ENCODE measurements at regions not wholly inside any gene's neighbourhood (a gene's known extent, or its start where the extent isn't known, plus 50 kb on each side); places are given as distances from the start of the nearest gene placed in this dataset.
A peak's percentile ranks its signal among the peaks of the same experiment; 100 is the strongest.

GRCh38 chr1:185645162-185645640 is 89.0 kb upstream of the HMCN1 start:
- no peak for DNase-seq

- DNase-seq, result peak in 1 of 2 donors; percentile 21
These were observed 89.7 kb upstream of the HMCN1 start for GRCh38 chr1:185644531-185644930.

- no peak for DNase-seq
These were observed 97.3 kb upstream of the HMCN1 start for GRCh38 chr1:185636848-185637247.

- no peak for DNase-seq
These were observed 99.5 kb upstream of the HMCN1 start for GRCh38 chr1:185634704-185635103.

DNA sequence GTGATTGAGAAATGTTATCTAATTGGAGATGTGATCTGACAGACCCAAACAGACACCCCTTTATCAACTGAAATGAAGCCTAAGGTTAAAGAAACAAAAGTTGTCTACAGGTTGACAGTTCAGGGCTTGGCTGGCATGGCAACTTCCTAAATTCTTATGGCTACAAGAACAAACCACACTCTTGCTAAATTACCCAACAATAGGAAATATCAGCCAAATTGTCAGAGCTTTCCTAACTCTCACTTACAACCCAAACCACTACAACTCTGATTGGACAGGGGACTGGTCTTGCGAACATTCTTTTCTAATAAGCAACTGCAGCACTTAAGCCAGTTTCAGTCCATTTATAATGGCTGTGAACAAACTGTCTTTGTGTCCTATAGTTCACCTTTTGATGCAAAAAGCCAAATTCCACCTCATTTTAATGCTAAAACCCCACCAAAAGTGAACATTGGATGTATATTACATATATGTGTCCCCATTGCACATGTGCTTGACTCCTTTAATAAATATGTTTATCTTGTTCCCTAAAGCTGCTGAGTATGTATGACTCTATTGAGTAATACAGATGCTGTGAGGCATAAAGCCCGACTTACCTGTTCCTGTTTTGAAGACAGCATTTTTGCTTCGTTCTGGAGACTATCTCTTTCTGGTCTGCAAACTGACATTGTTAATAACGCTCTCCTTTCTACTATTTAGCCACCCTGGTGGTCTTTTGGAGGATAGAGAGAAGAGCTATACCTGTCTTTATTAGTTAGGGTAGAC is 101.3 kb upstream of the HMCN1 start:
- peak; percentile 71 to 78 for DNase-seq

GRCh38 chr1:185631843-185632242 is 102.3 kb upstream of the HMCN1 start:
- DNase-seq, result no peak

GRCh38 chr1:185627761-185628501 is 106.3 kb upstream of the HMCN1 start:
- DNase-seq, result no peak

GRCh38 chr1:185627171-185627570 is 107.0 kb upstream of the HMCN1 start:
- no peak for DNase-seq

DNA sequence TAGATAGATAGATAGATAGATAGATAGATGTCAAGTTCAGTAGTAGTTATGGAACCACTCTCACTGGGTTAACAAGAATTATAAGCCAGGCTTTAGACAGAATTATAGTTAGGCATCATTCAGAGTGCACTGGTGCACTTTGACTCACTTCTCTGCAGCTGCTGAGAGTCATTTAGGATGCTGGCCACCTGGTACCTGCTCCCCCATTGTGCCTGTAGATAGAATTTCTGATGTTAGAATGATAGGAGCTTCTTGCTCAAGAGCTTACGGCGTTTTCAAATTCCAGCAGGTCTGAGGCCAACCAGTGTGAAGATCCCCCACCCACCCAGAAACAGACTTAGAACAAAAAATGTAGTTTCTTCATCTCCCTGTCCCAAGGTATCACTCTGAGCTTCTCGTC is 107.8 kb upstream of the HMCN1 start:
- DNase-seq, result no peak

DNA sequence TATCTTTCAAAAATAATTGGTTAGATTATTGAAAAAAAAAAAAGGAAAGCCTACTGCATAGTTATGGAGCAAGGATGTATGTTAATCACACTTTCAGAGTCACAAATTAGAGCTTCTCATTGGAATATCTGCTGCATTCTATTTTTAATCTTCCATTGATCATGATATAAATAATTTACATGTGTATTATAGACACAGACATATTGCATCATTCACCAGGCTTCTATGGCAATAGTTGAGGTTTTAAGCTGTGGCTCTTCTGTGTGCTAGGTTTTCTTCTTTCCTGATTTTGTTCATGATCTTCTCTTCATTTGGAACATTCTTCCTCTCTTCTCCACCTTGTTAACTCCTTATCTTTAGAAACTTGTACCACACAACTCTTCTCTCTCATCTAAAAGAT is 123.2 kb upstream of the HMCN1 start:
- peak in 1 of 2 donors; percentile 38 for DNase-seq

DNA sequence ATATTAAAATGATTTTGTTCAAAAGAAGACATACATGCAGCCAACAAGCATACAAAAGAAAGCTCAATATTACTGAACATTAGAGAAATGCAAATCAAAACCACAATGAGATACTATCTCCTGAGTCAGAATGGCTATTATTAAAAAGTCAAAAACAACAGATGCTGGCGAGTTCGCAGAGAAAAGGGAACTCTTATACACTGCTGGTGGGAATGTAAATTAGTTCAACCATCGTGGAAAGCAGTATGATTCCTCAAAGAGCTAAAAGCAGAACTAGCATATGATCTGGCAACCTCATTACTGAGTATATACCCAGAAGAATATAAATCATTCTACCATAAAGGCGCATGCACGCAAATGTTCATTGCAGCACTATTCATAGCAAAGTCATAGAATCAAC is 126.0 kb upstream of the HMCN1 start:
- DNase-seq, result peak; percentile 24 to 32

- no peak for DNase-seq
These were observed 131.0 kb upstream of the HMCN1 start for GRCh38 chr1:185603158-185603557.

DNA sequence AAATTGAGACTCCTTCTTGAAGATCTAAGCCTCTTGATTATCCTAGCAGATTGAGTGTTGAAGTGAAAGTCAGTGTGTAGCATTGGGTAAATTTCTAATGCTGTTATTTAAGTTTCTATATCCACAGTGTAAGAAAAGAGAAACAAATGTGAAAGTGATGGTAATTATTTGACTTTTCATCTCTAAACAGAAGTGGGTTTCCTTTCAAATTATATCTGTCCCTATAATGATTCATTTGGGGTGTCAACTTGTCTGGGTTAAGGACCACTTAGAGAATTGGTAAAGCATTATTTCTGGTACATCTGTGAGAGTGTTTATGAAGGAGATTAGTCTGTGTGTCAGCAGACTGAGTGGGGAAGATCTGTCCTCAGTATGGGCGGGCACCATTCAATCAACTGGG is 133.0 kb upstream of the HMCN1 start:
- DNase-seq, result no peak

- DNase-seq, result no peak
These were observed 133.6 kb upstream of the HMCN1 start for GRCh38 chr1:185600641-185601040.

DNA sequence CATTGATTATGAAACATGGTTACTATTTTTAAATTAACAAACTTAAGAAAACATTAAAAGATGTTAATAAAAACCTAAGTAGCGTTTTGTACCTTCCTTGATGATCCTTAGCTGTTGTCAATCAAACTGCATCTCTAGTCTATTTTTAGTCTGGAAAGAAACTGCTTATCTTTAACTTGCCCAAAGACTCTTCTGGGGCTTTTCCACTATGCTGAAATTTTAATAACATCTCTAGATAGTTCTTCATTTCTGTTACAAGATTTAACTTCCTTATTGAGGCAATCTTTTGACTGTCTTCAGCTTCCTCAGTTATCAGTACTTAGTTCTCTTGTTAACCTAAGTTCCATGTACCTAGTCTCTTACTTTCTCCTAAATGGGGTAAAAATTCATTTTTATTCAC is 135.9 kb upstream of the HMCN1 start:
- peak; percentile 83 to 86 for DNase-seq

GRCh38 chr1:185595835-185596667 is 138.1 kb upstream of the HMCN1 start:
- DNase-seq, result peak in 1 of 2 donors; percentile 32

GRCh38 chr1:185594786-185595410 is 139.3 kb upstream of the HMCN1 start:
- DNase-seq, result no peak

DNA sequence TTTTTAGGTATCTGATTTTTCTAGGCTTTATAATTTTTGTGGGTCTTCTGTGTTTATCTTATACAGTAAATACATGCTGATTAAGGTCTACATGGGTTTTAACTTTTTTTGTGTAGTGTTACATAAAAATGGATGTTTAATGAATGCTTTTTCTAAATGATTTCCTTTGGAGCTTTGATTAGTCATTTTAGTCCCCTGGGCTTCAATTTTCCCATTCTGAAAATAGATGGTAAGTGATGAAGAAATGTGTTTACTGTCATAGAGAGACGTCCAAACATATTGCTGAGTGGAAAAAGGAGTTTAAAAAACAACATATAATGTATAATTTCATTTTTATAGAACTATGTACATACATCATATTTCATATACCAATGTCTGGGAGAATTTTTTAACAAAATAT is 140.9 kb upstream of the HMCN1 start:
- no peak for DNase-seq

- DNase-seq, result no peak
These were observed 148.4 kb upstream of the HMCN1 start for GRCh38 chr1:185585770-185586169.

DNA sequence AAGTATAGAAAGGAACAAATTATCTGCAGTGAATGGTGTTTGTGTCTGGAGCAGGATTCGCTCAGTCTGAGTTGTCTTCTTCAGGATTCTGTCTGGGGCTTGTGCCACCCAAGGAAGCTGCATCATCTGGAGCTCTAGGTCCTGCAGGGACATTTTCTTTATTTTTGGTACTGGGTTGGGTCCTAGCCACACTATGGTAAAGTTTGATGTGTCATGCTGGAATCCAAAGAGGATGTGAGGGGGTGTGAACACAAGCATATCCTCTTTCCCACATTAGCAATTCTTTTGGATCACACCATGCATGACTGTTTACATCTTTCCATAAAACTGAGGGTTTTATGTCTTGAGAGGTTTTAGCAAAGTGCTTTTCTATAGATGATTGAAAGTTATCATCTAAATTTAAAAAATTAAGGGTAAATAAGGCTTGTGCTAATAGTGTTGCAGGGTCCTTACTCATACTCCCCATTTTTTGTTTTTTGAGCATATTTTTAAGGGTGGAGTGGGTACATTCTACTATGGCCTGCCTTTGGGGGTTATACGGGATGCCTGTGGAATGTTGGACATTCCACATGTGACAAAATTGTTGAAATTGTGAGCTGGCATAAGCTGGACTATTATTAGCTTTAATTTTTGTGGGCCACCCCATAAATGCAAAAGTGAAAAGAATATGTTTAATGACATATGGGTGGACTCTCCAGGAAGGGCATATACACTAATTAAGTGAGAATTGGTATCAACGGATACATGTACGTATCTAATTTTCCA is 152.0 kb upstream of the HMCN1 start:
- peak in 1 of 2 donors; percentile 46 for DNase-seq

- DNase-seq, result no peak
These were observed 153.2 kb upstream of the HMCN1 start for GRCh38 chr1:185581020-185581419.

GRCh38 chr1:185578293-185578692 is 155.9 kb upstream of the HMCN1 start:
- no peak for DNase-seq

Measured in inflammatory macrophage treated with lipopolysaccharide for 1 hour (primary cell).